ENCODE measurements at regions not wholly inside any gene's neighbourhood (a gene's known extent, or its start where the extent isn't known, plus 50 kb on each side); places are given as distances from the start of the nearest gene placed in this dataset.

DNA sequence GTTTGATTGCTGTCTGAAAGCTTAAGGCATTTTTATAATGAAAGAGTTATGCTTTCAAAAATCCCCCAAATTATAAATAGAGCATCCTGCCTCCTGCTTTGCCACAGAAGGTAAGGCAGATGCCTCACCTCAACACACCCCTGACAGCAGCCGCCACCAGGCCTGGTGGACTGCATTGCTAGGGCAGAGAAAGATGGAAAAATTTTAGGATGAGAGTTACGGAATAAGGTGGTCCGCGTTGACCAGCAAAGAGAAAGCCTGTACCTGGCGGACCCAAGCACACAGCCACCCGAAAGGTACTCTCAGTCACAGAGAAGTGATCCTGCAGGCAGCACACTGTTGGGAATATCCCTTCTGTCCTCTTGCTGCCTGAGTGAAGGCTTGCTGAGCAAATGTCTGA is 360.4 kb upstream of the SHH start:
- no peak overlapping the region for H3K27ac ChIP-seq (ENCODE audit: low read depth in 2 of 2, low read length in 2 of 2)
- H3K4me3 ChIP-seq (ENCODE audit: low read length in 3 of 3): no peak overlapping the region
- H3K4me1 ChIP-seq (ENCODE audit: control insufficient read depth in 2 of 3, insufficient read depth in 2 of 3, low read depth in 1 of 3, low read length in 3 of 3): no peaks in the 10 kb centered on the region
- H3K9me3 ChIP-seq (ENCODE audit: control insufficient read depth in 2 of 3, insufficient read depth in 1 of 3, low read length in 3 of 3): no peaks in the 10 kb centered on the region
- FAIRE-seq (no peak), DNase-seq (no peak)
- H3K27me3 ChIP-seq (ENCODE audit: control insufficient read depth, insufficient read depth, low read length): no peaks in the 10 kb centered on the region
- intact Hi-C loops (cut with DNase I): no loop called here
- H3K36me3 ChIP-seq (ENCODE audit: control insufficient read depth in 2 of 3, insufficient read depth in 3 of 3, low read length in 3 of 3): no peaks in the 10 kb centered on the region
- H3K9ac ChIP-seq (ENCODE audit: low read length in 3 of 3): no peak overlapping the region
- TF ChIP-seq, protein P1, sequence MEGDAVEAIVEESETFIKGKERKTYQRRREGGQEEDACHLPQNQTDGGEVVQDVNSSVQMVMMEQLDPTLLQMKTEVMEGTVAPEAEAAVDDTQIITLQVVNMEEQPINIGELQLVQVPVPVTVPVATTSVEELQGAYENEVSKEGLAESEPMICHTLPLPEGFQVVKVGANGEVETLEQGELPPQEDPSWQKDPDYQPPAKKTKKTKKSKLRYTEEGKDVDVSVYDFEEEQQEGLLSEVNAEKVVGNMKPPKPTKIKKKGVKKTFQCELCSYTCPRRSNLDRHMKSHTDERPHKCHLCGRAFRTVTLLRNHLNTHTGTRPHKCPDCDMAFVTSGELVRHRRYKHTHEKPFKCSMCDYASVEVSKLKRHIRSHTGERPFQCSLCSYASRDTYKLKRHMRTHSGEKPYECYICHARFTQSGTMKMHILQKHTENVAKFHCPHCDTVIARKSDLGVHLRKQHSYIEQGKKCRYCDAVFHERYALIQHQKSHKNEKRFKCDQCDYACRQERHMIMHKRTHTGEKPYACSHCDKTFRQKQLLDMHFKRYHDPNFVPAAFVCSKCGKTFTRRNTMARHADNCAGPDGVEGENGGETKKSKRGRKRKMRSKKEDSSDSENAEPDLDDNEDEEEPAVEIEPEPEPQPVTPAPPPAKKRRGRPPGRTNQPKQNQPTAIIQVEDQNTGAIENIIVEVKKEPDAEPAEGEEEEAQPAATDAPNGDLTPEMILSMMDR (IDR thresholded peaks at IDR 0.05; ENCODE audit: borderline replicate concordance, extremely low read depth, insufficient read depth): no peak

DNA sequence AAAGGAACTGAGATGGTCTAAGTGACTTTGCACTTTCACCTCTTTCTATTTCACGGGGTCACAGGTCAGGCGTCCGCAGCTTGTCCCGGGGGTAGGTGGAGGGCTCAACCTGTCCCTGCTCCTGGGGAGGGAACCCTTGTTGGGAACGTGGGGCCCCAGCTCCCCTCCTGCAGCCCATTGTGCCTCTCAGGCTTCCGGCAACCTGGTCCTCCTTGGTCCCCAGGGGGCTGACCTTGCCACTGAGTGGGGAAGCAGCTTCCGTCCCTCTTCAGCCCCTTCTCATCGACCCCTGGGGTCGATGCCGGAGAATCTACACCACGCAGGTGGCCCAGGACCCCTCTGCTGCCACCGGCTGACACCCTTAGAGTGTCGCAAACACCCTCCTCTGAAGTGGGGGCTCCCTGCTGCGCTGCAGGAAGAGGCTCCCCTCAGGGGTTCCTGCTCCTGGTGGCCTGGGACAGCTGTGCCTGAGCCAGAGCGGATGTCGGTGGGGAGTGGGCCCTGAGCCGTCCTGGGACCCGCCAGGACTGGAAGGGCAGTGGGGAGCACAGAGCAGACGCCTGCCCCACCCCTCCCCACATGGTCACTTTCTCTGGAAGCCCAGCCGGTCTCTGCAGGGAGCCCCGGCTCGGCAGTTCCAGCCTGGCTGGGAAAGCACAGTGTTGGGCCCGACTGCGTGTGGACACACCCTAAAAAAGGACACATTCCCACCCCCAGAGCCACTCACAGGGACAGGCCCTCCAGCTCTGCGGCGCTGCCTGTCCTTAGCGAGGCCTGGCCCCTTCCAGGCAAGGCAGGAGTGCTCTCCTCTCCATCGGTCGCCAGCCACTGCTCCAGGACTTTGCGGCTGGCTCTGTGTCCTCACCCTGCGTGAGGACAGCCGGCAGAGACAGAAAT is 357.5 kb upstream of the SHH start:
- Histone ChIP-seq H3K4me1 (ENCODE audit: control insufficient read depth in 2 of 3, insufficient read depth in 2 of 3, low read depth in 1 of 3, low read length in 3 of 3) (no peaks in the 10 kb centered on the region), H3K36me3 (ENCODE audit: control insufficient read depth in 2 of 3, insufficient read depth in 3 of 3, low read length in 3 of 3) (no peaks in the 10 kb centered on the region), H3K27ac (ENCODE audit: low read depth in 2 of 2, low read length in 2 of 2) (no peak overlapping the region), H3K4me3 (ENCODE audit: low read length in 3 of 3) (no peak overlapping the region), H3K9ac (ENCODE audit: low read length in 3 of 3) (no peak overlapping the region), H3K27me3 (ENCODE audit: control insufficient read depth, insufficient read depth, low read length) (no peaks in the 10 kb centered on the region), H3K9me3 (ENCODE audit: control insufficient read depth in 2 of 3, insufficient read depth in 1 of 3, low read length in 3 of 3) (no peaks in the 10 kb centered on the region)
- no peak for FAIRE-seq
- DNase-seq: peak in 1 of 5 donors; percentile 52
- TF ChIP-seq, protein P1 (IDR thresholded peaks at IDR 0.05; ENCODE audit: borderline replicate concordance, extremely low read depth, insufficient read depth): no peak
- intact Hi-C loops (cut with DNase I): no loop called here

DNA sequence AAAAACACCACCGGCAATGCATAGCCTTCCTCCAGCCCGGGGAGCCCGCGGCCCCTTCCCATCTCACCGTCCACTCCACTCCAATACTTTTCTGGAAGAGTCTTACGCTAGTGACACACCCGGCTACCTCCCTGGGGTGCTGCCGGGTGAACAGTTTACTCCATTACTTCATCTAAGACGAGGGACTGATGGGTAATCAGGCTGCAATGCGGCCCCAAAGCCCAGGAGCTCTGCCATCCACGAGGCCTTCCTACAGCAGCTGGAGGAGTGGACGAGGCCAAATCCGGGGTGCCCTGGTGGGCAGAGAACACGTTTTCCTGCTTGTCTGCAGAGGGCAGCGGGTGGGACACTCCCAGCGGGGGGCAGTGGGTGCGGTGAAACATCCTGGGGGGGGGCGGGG is 356.2 kb upstream of the SHH start:
- Histone ChIP-seq H3K4me1 (ENCODE audit: control insufficient read depth in 2 of 3, insufficient read depth in 2 of 3, low read depth in 1 of 3, low read length in 3 of 3) (no peaks in the 10 kb centered on the region), H3K9me3 (ENCODE audit: control insufficient read depth in 2 of 3, insufficient read depth in 1 of 3, low read length in 3 of 3) (no peaks in the 10 kb centered on the region), H3K27ac (ENCODE audit: low read depth in 2 of 2, low read length in 2 of 2) (no peak overlapping the region), H3K9ac (ENCODE audit: low read length in 3 of 3) (no peak overlapping the region), H3K27me3 (ENCODE audit: control insufficient read depth, insufficient read depth, low read length) (no peaks in the 10 kb centered on the region), H3K4me3 (ENCODE audit: low read length in 3 of 3) (no peak overlapping the region), H3K36me3 (ENCODE audit: control insufficient read depth in 2 of 3, insufficient read depth in 3 of 3, low read length in 3 of 3) (no peaks in the 10 kb centered on the region)
- intact Hi-C loops (cut with DNase I): no loop called here
- FAIRE-seq (no peak), DNase-seq (no peak)
- TF ChIP-seq, protein P1 (IDR thresholded peaks at IDR 0.05; ENCODE audit: borderline replicate concordance, extremely low read depth, insufficient read depth): no peak

All from kidney (tissue), 13 donors.